K562 (cell line): ENCODE measurements at regions not wholly inside any gene's neighbourhood (a gene's known extent, or its start where the extent isn't known, plus 50 kb on each side); places are given as distances from the start of the nearest gene placed in this dataset.

Experiments used
- ATAC-seq: fragments of 200-7000 bp; cut with Tn5 transposase; 3 replicates; pipeline ENCODE4 v1.9.1; 2020; ENCODE audit warnings: moderate library complexity
- BruUV-seq: library from RNA; stranded (reverse); fragments of 400-500 nt; replicated peaks from 2 replicates; lab custom pipeline; 2021; lab: Mats Ljungman, UMichigan
- CTCF ChIA-PET: fragments of 300-600 bp; formaldehyde crosslinking; extraction: SDS; loops from one replicate; lab custom pipeline; 2021; ENCODE audit warnings: low intra/inter-chr PET ratio; lab: Yijun Ruan, JAX
- POLR2A ChIA-PET: fragments of 300-600, 350-650 bp; sonication (Branson Sonifier 250); formaldehyde crosslinking; extraction: SDS; loops from one replicate; lab custom pipeline; 2021; ENCODE audit warnings: antibody characterized with exemption, inconsistent platforms; lab: Yijun Ruan, JAX
- DNase-seq, 4 experiments: peaks; one replicate each; pipeline versions ENCODE4 v3.0.0 to v3.0.0-alpha.2; 2011 to 2018; ENCODE audit warnings: low spot score in 3 of 4, mixed read lengths in 3 of 4; ENCODE audit errors: extremely low read depth in 1 of 4
- FAIRE-seq: peaks from 2 replicates; lab custom pipeline; 2011; peaks lifted over from hg19 to GRCh38; lab: Jason Lieb, UNC
- H2AFZ ChIP-seq: 2 replicates; pipeline ENCODE4 v1.6.0; 2011; ENCODE audit warnings: low read depth, low read length, control low read depth, inconsistent platforms
- H3K27ac ChIP-seq: fragments of 200-600 bp; 3 replicates; pipeline ENCODE4 v1.8.0; 2011; ENCODE audit warnings: low read depth, mild to moderate bottlenecking, control low read depth, inconsistent platforms, low read length, moderate library complexity, mixed read lengths; ENCODE audit errors: extremely low read depth
- H3K27me3 ChIP-seq, 2 experiments: fragments of 300-600 bp in 1 of 2; 2 replicates in 1 of 2; 3 replicates in 1 of 2; pipeline versions ENCODE4 v1.6.0 to v1.8.0; 2011; ENCODE audit warnings: inconsistent platforms in 2 of 2, low read length in 2 of 2, mild to moderate bottlenecking in 1 of 2, mixed read lengths in 1 of 2, moderate library complexity in 1 of 2; ENCODE audit not compliant: control insufficient read depth in 2 of 2, insufficient read depth in 2 of 2
- H3K36me3 ChIP-seq: fragments of 300-600 bp; 3 replicates; pipeline ENCODE4 v1.8.0; 2011; ENCODE audit warnings: mild to moderate bottlenecking, low read length, inconsistent platforms; ENCODE audit not compliant: control insufficient read depth, insufficient read depth
- H3K4me1 ChIP-seq, 2 experiments: fragments of 200-600 bp in 1 of 2; replicated peaks in 1 of 2; 2 replicates in 1 of 2; 3 replicates in 1 of 2; pipeline versions ENCODE4 v1.5.1 to v1.8.0; 2011; ENCODE audit warnings: inconsistent platforms in 2 of 2, low read length in 2 of 2, mild to moderate bottlenecking in 1 of 2, mixed read lengths in 1 of 2, moderate library complexity in 1 of 2; ENCODE audit not compliant: control insufficient read depth in 2 of 2, insufficient read depth in 2 of 2
- H3K4me2 ChIP-seq: 2 replicates; pipeline ENCODE4 v1.6.1; 2011; ENCODE audit warnings: low read length, control low read depth, inconsistent platforms, mixed read lengths; ENCODE audit not compliant: insufficient read depth
- H3K4me3 ChIP-seq: fragments of 200-600 bp; sonication (generic), shearing (Covaris generic); 2 replicates; pipeline ENCODE4 v1.5.1; 2016; ENCODE audit warnings: control low read depth, inconsistent platforms
- H3K79me2 ChIP-seq: fragments of 200-600 bp; 3 replicates; pipeline ENCODE4 v1.8.0; 2011; ENCODE audit warnings: low read length, inconsistent platforms; ENCODE audit not compliant: control insufficient read depth, insufficient read depth
- H3K9ac ChIP-seq, 2 experiments: 2 replicates each; pipeline versions ENCODE4 v1.6.0 to v1.6.1; 2011; ENCODE audit warnings: low read depth in 2 of 2, low read length in 2 of 2, control low read depth in 1 of 2, inconsistent platforms in 1 of 2, mild to moderate bottlenecking in 1 of 2, mixed read lengths in 1 of 2; ENCODE audit not compliant: insufficient read depth in 1 of 2
- H3K9me1 ChIP-seq: one replicate; pipeline ENCODE4 v1.6.0; 2011; ENCODE audit warnings: inconsistent platforms, mild to moderate bottlenecking, low read length, moderate library complexity; ENCODE audit not compliant: control insufficient read depth, insufficient read depth
- H3K9me3 ChIP-seq: replicated peaks from 2 replicates; pipeline ENCODE4 v1.5.1; 2011; ENCODE audit warnings: low read depth, low read length, inconsistent platforms; ENCODE audit not compliant: control insufficient read depth, insufficient read depth
- H4K20me1 ChIP-seq: replicated peaks from 2 replicates; pipeline ENCODE4 v1.6.1; 2011; ENCODE audit warnings: low read length, inconsistent platforms, mixed read lengths; ENCODE audit not compliant: control insufficient read depth, insufficient read depth
- C11orf30 ChIP-seq: fragments of 450-650 bp; IDR thresholded peaks from 2 replicates; pipeline ENCODE4 v1.6.1; 2016; ENCODE audit warnings: low read depth, mild to moderate bottlenecking
- FIP1L1 ChIP-seq: fragments of 200-400 bp; formaldehyde crosslinking; IDR thresholded peaks from 2 replicates; pipeline ENCODE4 v1.6.1; 2018; ENCODE audit warnings: mild to moderate bottlenecking, low read depth, low read length; ENCODE audit not compliant: poor library complexity, severe bottlenecking
- FOSL1 ChIP-seq: fragments of 200-800 bp; sonication (Bioruptor generic); conservative IDR thresholded peaks from 2 replicates; pipeline ENCODE4 v1.6.1; 2016; ENCODE audit warnings: missing genetic modification characterization, missing compliant biosample characterization
- IFI16 ChIP-seq: fragments of 250-450 bp; sonication (Bioruptor Pico); IDR thresholded peaks from 2 replicates; pipeline ENCODE4 v2.1.2; 2022; ENCODE audit warnings: mild to moderate bottlenecking, inconsistent platforms
- MAFF ChIP-seq: IDR thresholded peaks from 2 replicates; pipeline ENCODE4 v1.6.1; 2012; ENCODE audit warnings: low read length, improper control_type of control experiment
- MAFG ChIP-seq: fragments of 450-650 bp; conservative IDR thresholded peaks from 2 replicates; pipeline ENCODE4 v1.6.1; 2016; ENCODE audit warnings: missing genetic modification characterization, missing compliant biosample characterization
- MAFK ChIP-seq: IDR thresholded peaks from 2 replicates; pipeline ENCODE4 v1.6.1; 2011; ENCODE audit warnings: low read length, improper control_type of control experiment
- MECOM ChIP-seq: fragments of 250-450 bp; sonication (Bioruptor Pico); IDR thresholded peaks from 2 replicates; pipeline ENCODE4 v1.8.0; 2022; ENCODE audit warnings: inconsistent platforms
- SMARCE1 ChIP-seq: fragments of 450-650 bp; IDR thresholded peaks from 2 replicates; pipeline ENCODE4 v1.7.1; 2016; ENCODE audit warnings: mild to moderate bottlenecking
- SOX6 ChIP-seq: fragments of 450-650 bp; IDR thresholded peaks from 2 replicates; pipeline ENCODE4 v1.6.1; 2014; ENCODE audit warnings: mild to moderate bottlenecking
- SPI1 ChIP-seq: IDR thresholded peaks from 2 replicates; pipeline ENCODE4 v1.6.1; 2011; ENCODE audit warnings: low read depth, low read length, control low read depth, borderline replicate concordance
- TCF3 ChIP-seq: sonication (generic); formaldehyde crosslinking; IDR thresholded peaks from 2 replicates; pipeline ENCODE4 v1.4.0; 2020; ENCODE audit warnings: mild to moderate bottlenecking, missing genetic modification reagents
- ZBTB33 ChIP-seq: sonication (generic); formaldehyde crosslinking; IDR thresholded peaks from 2 replicates; pipeline ENCODE4 v1.8.1; 2023; ENCODE audit warnings: mild to moderate bottlenecking, missing genetic modification reagents
- ZNF316 ChIP-seq: fragments of 450-650 bp; IDR thresholded peaks from 2 replicates; pipeline ENCODE4 v1.6.1; 2016
- WGBS: fragments of 100-300 bp; shearing (Covaris generic); methylation state at CpG from one replicate; pipeline ENCODE4 v1.1.6; 2016; ENCODE audit warnings: low coverage, mixed read lengths; ENCODE audit not compliant: insufficient coverage; ENCODE audit errors: missing lambda C conversion rate; 5-methylcytosine and 5-hydroxymethylcytosine counted together
- in situ Hi-C: fragments of 300-500 bp; cut with MboI; formaldehyde crosslinking; loops from 4 replicates; pipeline ENCODE4 v1.15.0; 2018; ENCODE audit warnings: inconsistent platforms, mixed read lengths
- intact Hi-C: fragments of 100-400 bp; cut with micrococcal nuclease; formaldehyde crosslinking; loops from 2 replicates; pipeline ENCODE4 v1.14.2; 2022
- TF ChIP-seq, protein P1 (sequence below): fragments of 150-350 bp; IDR thresholded peaks from 2 replicates; pipeline ENCODE4 v1.6.1; 2014; ENCODE audit warnings: low read depth, mild to moderate bottlenecking, low read length, borderline replicate concordance

DNA sequence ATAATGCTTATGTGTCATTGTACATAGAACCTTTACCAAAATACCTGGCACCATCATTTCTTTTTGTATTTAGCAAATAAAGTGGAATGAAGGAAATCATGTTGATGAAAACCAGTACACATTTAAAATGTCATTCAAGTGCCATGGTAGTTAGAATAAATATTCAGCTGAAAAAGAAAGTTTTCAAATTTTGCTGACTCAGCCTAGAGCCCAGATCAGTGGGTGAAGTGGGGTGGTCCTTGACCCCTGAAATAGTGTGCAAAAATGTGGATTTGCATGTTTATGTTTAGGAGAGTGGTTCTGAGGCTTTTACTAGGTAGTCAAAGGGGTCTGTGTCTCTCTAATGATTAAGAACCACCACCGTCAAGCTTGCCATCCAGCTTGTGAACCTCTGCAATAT is 418.7 kb downstream of the ETNK1 start:
- intact Hi-C loops: no loop called here
- POLR2A ChIA-PET: interaction anchor here (1.5 kb wide), 1 partner anchor 10 kb away, joined by 3 read pairs; no protein-coding TSS in a partner anchor
- 50% methylated on average over 1 of the region's 1 CpG for whole genome bisulfite sequencing

GRCh38 chr12:23049180-23049579 is 424.2 kb downstream of the ETNK1 start:
- intact Hi-C loops (no loop called here), in situ Hi-C loops (no loop called here)
- Histone ChIP-seq H3K4me2 (no peak overlapping the region), H3K9me3 (no peaks in the 10 kb centered on the region), H3K27ac (no peak overlapping the region), H3K36me3 (no peaks in the 10 kb centered on the region), H2AFZ (no peak overlapping the region), H3K9ac (no peak overlapping the region), H3K4me3 (no peak overlapping the region), H3K9me1 (no peaks in the 10 kb centered on the region), H4K20me1 (no peaks in the 10 kb centered on the region), H3K27me3 (no peaks in the 10 kb centered on the region), H3K79me2 (no peaks in the 10 kb centered on the region), H3K4me1 (no peaks in the 10 kb centered on the region)
- DNase-seq: no peak
- 29% methylated on average over 1 of the region's 1 CpG for WGBS
- ChIA-PET POLR2A (no interaction called here), CTCF (no interaction called here)
- no TSS peak for BruUV-seq
- no peak for FAIRE-seq
- no peak for ATAC-seq
- TF ChIP-seq IFI16 (CRISPR knock-in tag) (no peak), ZBTB33 (CRISPR knock-in tag) (0 out of 2 replicates have a peak, but pooled peaks have one; percentile 18), FOSL1 (tag) (peak; percentile 78), SPI1 (0 out of 2 replicates have a peak, but pooled peaks have one; percentile 11), SOX6 (peak; percentile 76), MECOM (CRISPR knock-in tag) (no peak), SMARCE1 (peak; percentile 28; the same call in 1 of the 2 replicates)
- TF ChIP-seq, protein P1, sequence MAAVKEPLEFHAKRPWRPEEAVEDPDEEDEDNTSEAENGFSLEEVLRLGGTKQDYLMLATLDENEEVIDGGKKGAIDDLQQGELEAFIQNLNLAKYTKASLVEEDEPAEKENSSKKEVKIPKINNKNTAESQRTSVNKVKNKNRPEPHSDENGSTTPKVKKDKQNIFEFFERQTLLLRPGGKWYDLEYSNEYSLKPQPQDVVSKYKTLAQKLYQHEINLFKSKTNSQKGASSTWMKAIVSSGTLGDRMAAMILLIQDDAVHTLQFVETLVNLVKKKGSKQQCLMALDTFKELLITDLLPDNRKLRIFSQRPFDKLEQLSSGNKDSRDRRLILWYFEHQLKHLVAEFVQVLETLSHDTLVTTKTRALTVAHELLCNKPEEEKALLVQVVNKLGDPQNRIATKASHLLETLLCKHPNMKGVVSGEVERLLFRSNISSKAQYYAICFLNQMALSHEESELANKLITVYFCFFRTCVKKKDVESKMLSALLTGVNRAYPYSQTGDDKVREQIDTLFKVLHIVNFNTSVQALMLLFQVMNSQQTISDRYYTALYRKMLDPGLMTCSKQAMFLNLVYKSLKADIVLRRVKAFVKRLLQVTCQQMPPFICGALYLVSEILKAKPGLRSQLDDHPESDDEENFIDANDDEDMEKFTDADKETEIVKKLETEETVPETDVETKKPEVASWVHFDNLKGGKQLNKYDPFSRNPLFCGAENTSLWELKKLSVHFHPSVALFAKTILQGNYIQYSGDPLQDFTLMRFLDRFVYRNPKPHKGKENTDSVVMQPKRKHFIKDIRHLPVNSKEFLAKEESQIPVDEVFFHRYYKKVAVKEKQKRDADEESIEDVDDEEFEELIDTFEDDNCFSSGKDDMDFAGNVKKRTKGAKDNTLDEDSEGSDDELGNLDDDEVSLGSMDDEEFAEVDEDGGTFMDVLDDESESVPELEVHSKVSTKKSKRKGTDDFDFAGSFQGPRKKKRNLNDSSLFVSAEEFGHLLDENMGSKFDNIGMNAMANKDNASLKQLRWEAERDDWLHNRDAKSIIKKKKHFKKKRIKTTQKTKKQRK: no peak

More for the DNA sequence above, 418.7 kb downstream of the ETNK1 start:
- H3K27ac ChIP-seq: no peak overlapping the region
- no peak overlapping the region for H3K9ac ChIP-seq
- no peak overlapping the region for H2AFZ ChIP-seq
- H3K36me3 ChIP-seq: no peaks in the 10 kb centered on the region
- ATAC-seq: no peak
- H3K9me3 ChIP-seq: no peaks in the 10 kb centered on the region
- CTCF ChIA-PET: no interaction called here
- DNase-seq: no peak
- H3K4me2 ChIP-seq: no peak overlapping the region
- no TSS peak for BruUV-seq
- H3K4me1 ChIP-seq: peaks cover 0 to 9% of the 10 kb centered on the region in 2 experiments; a peak in 2 of 5 replicates
- no peaks in the 10 kb centered on the region for H3K9me1 ChIP-seq
- in situ Hi-C loops: no loop called here
- no peaks in the 10 kb centered on the region for H4K20me1 ChIP-seq
- H3K79me2 ChIP-seq: no peaks in the 10 kb centered on the region
- FAIRE-seq: no peak
- no peak for TF ChIP-seq TCF3 (CRISPR knock-in tag)
- TF ChIP-seq MAFF: peak; percentile 91
- peak; percentile 92 for TF ChIP-seq MAFK
- peak; percentile 81 for TF ChIP-seq MAFG
- no peak for TF ChIP-seq FIP1L1
- TF ChIP-seq ZNF316: peak; percentile 88
- peak; percentile 79 for TF ChIP-seq C11orf30
- H3K4me3 ChIP-seq: no peak overlapping the region
- H3K27me3 ChIP-seq: no peaks in the 10 kb centered on the region
